CD4-positive, CD25-positive, alpha-beta regulatory T cell (primary cell): ENCODE measurements at regions not wholly inside any gene's neighbourhood (a gene's known extent, or its start where the extent isn't known, plus 50 kb on each side); places are given as distances from the start of the nearest gene placed in this dataset.

Source experiments
- ATAC-seq, 2 donors: fragments of 150-1000 bp; cut with Tn5 transposase; one replicate each; pipeline ENCODE4 v1.10.0; 2021; ENCODE audit warnings: low read depth in 2 of 2, moderate number of reproducible peaks in 2 of 2, moderate library complexity in 1 of 2
- DNase-seq, 3 donors: peaks; one replicate each; pipeline versions ENCODE4 v3.0.0 to v3.0.0-alpha.2; 2012 to 2022; ENCODE audit warnings: mixed read lengths in 1 of 3
- H3K27ac ChIP-seq: one replicate; pipeline ENCODE4 v1.7.0; 2013; ENCODE audit warnings: mild to moderate bottlenecking, low read length; ENCODE audit not compliant: insufficient read depth, poor library complexity, severe bottlenecking
- H3K27me3 ChIP-seq: one replicate; pipeline ENCODE4 v1.7.0; 2013; ENCODE audit warnings: low read length; ENCODE audit not compliant: control insufficient read depth, insufficient read depth
- H3K36me3 ChIP-seq: one replicate; pipeline ENCODE4 v1.7.0; 2013; ENCODE audit warnings: mild to moderate bottlenecking, low read length, moderate library complexity; ENCODE audit not compliant: control insufficient read depth, insufficient read depth
- H3K4me1 ChIP-seq: 2 replicates; pipeline ENCODE4 v1.7.0; 2013; ENCODE audit warnings: mild to moderate bottlenecking, low read length; ENCODE audit not compliant: insufficient read depth, control insufficient read depth, poor library complexity, severe bottlenecking
- H3K4me3 ChIP-seq: one replicate; pipeline ENCODE4 v1.7.0; 2013; ENCODE audit warnings: low read depth, mild to moderate bottlenecking, low read length, moderate library complexity
- H3K9me3 ChIP-seq, 2 experiments: 1 replicate in 1 of 2; 2 replicates in 1 of 2; pipeline ENCODE4 v1.7.0; 2013; ENCODE audit warnings: low read length in 2 of 2, mild to moderate bottlenecking in 1 of 2, moderate library complexity in 1 of 2; ENCODE audit not compliant: control insufficient read depth in 2 of 2
- H3K27ac Mint-ChIP-seq, 3 donors: one replicate each; pipeline ENCODE4 v1.8.0; 2020 to 2022; ENCODE audit warnings: mild to moderate bottlenecking in 3 of 3, mixed read lengths in 3 of 3, moderate library complexity in 2 of 3
- H3K27me3 Mint-ChIP-seq: one replicate; pipeline ENCODE4 v1.8.0; 2022; ENCODE audit warnings: mild to moderate bottlenecking, mixed read lengths
- H3K36me3 Mint-ChIP-seq: one replicate; pipeline ENCODE4 v1.8.0; 2020; ENCODE audit warnings: mixed read lengths
- H3K4me1 Mint-ChIP-seq, 4 donors: one replicate each; pipeline ENCODE4 v1.8.0; 2020 to 2022; ENCODE audit warnings: mixed read lengths in 4 of 4, mild to moderate bottlenecking in 1 of 4
- H3K4me3 Mint-ChIP-seq, 4 donors: one replicate each; pipeline ENCODE4 v1.8.0; 2020 to 2022; ENCODE audit warnings: mild to moderate bottlenecking in 4 of 4, mixed read lengths in 4 of 4, moderate library complexity in 3 of 4
- H3K9me3 Mint-ChIP-seq, 7 donors: one replicate each; pipeline ENCODE4 v1.8.0; 2020 to 2022; ENCODE audit warnings: mixed read lengths in 7 of 7, mild to moderate bottlenecking in 3 of 7, moderate library complexity in 2 of 7

DNA sequence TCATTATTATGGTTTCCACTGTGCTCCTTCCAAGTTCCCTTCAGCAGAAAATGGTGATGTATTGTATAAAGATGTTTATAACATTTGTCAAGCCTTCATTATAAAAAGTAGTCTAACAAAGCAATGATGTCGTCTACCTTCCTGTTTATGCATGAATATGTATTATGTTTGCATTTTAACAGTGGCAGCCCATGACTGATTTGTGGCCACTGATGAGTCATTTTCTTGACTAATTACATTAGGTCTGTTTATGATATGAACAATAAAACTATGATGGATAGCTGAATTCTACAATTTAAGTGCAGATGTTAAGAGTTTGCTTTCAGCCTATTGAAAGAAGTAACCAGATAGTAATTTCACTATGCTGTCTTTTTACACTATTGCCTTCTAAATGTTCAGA is 75.4 kb upstream of the ADAMTS19 start:
- H3K36me3 Mint-ChIP-seq, result no peaks in the 10 kb centered on the region
- peaks cover 0 to 6% (median 3%) of the 10 kb centered on the region in 7 donors for H3K9me3 Mint-ChIP-seq
- no peaks in the 10 kb centered on the region for H3K27me3 Mint-ChIP-seq
- H3K27me3 ChIP-seq, result no peaks in the 10 kb centered on the region
- no peak overlapping the region for H3K27ac Mint-ChIP-seq
- no peaks in the 10 kb centered on the region for H3K9me3 ChIP-seq
- ATAC-seq (no peak), DNase-seq (no peak)
- no peak overlapping the region for H3K27ac ChIP-seq
- no peaks in the 10 kb centered on the region for H3K36me3 ChIP-seq
- no peaks in the 10 kb centered on the region for H3K4me1 Mint-ChIP-seq
- H3K4me3 ChIP-seq, result no peak overlapping the region
- no peak overlapping the region for H3K4me3 Mint-ChIP-seq
- H3K4me1 ChIP-seq, result no peaks in the 10 kb centered on the region

DNA sequence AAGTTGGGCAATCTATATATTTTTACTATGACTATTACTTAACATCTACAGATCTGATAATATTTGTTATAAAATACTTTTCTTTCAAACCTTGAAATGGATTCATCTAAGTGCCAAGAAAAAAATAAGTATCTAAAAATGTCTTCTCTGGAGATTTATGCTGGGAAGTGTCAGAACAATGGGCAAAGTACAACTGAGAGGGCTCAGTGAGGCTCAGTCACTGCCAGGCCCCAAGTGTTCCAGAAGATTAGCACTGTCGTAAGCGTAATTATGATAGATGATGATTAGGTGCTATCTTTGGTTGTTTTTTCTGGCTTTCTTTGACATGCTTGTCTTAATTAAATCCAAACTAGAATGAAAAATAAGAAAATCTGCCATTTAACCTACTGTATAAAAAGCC is 72.2 kb upstream of the ADAMTS19 start:
- no peaks in the 10 kb centered on the region for H3K4me1 Mint-ChIP-seq
- Histone ChIP-seq H3K27me3 (no peaks in the 10 kb centered on the region), H3K9me3 (no peaks in the 10 kb centered on the region), H3K4me3 (no peak overlapping the region), H3K4me1 (no peaks in the 10 kb centered on the region), H3K27ac (no peak overlapping the region), H3K36me3 (no peaks in the 10 kb centered on the region)
- H3K27me3 Mint-ChIP-seq, result no peaks in the 10 kb centered on the region
- peaks cover 0 to 7% (median 3%) of the 10 kb centered on the region in 7 donors for H3K9me3 Mint-ChIP-seq
- ATAC-seq (no peak), DNase-seq (no peak)
- H3K27ac Mint-ChIP-seq, result no peak overlapping the region
- H3K4me3 Mint-ChIP-seq, result no peak overlapping the region
- H3K36me3 Mint-ChIP-seq, result no peaks in the 10 kb centered on the region

DNA sequence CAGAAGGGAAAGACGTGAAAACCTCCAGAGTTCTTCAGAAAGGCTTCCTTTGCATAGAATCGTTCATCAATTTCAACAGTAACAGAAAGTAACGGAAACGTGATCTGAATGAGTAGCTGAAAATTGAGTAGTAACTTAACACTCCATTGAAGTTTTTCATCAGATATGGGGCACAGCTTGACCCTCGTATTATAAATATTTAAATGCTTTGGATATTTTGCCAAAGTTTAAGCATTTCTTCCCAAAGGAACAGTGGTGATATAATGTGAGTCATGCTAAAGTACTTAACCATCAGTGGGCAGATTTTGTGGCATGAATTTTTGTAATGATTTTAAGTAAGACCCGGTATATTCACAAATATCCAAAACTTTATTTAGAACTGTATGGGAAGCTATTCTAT is 67.4 kb upstream of the ADAMTS19 start:
- no peak for DNase-seq
- no peak overlapping the region for H3K4me3 Mint-ChIP-seq

DNA sequence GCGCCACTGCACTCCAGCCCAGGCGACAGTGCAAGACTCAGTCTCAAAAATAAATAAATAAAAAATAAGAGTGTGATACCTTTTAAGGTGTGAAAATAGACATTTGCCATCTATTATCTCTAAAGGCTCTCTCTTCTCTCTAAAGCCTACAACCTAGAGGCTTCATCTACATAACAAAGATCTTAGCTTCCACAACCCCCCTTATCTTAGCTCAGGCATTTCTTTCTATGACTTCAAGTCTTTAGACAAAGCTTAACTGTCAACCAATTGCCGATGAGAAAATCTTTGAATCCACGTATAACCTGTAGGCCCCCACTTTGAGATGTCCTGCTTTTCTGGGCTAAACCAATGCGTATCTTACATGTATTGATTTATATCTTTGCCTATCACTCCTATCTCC is 64.9 kb upstream of the ADAMTS19 start:
- H3K27me3 ChIP-seq, result no peaks in the 10 kb centered on the region
- Mint-ChIP-seq H3K4me3 (no peak overlapping the region), H3K27me3 (no peaks in the 10 kb centered on the region), H3K27ac (no peak overlapping the region), H3K36me3 (no peaks in the 10 kb centered on the region), H3K4me1 (no peaks in the 10 kb centered on the region), H3K9me3 (peaks cover 0 to 13% (median 6%) of the 10 kb centered on the region in 7 donors)
- H3K9me3 ChIP-seq, result no peaks in the 10 kb centered on the region
- H3K4me3 ChIP-seq, result no peak overlapping the region
- no peak overlapping the region for H3K27ac ChIP-seq
- ATAC-seq (no peak), DNase-seq (no peak)
- no peaks in the 10 kb centered on the region for H3K4me1 ChIP-seq
- no peaks in the 10 kb centered on the region for H3K36me3 ChIP-seq

More for the DNA sequence above, 67.4 kb upstream of the ADAMTS19 start:
- no peaks in the 10 kb centered on the region for H3K4me1 Mint-ChIP-seq
- peaks cover 0 to 13% (median 5%) of the 10 kb centered on the region in 7 donors for H3K9me3 Mint-ChIP-seq
- Histone ChIP-seq H3K4me1 (no peaks in the 10 kb centered on the region), H3K36me3 (no peaks in the 10 kb centered on the region), H3K27me3 (no peaks in the 10 kb centered on the region), H3K4me3 (no peak overlapping the region), H3K27ac (no peak overlapping the region), H3K9me3 (no peaks in the 10 kb centered on the region)
- no peak for ATAC-seq
- no peaks in the 10 kb centered on the region for H3K27me3 Mint-ChIP-seq
- H3K36me3 Mint-ChIP-seq, result no peaks in the 10 kb centered on the region
- H3K27ac Mint-ChIP-seq, result no peak overlapping the region

DNA sequence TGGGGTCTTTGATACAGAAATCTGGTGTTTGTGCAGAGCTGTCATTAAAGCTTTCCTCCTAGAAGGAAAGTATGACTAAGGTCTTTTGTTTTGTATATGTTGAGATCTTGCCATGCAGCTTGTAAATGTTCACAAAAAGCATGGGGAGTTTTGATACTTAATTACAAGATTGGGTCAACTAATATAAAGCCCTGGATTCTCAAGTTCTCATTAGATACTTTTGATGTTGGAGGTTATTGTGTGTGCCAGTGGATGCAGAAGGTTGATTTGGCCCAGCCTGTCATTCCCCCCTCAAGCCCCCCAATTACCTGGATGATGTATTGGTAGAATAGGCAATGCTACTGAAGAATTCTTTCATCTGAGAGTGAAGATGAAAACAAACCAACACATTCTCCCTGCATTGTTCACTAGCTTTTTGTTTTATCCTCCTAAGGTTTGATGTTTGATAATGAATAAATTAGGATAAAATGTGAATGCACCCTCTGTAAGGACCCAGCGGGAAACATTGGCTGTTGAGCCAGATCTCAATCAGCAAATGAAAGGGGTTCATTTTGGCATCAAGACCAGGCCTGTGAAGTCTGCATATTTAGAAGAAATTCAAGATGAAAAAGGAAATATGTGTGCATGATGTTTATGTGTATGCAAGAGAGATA is 61.9 kb upstream of the ADAMTS19 start:
- no peak overlapping the region for H3K4me3 ChIP-seq
- DNase-seq, result no peak
- Mint-ChIP-seq H3K27me3 (no peaks in the 10 kb centered on the region), H3K9me3 (peaks cover 0 to 13% (median 5%) of the 10 kb centered on the region in 7 donors), H3K27ac (no peak overlapping the region), H3K4me1 (no peaks in the 10 kb centered on the region), H3K4me3 (no peak overlapping the region), H3K36me3 (no peaks in the 10 kb centered on the region)
- H3K27me3 ChIP-seq, result no peaks in the 10 kb centered on the region
- ATAC-seq, result no peak
- H3K4me1 ChIP-seq, result no peaks in the 10 kb centered on the region
- no peak overlapping the region for H3K27ac ChIP-seq
- H3K36me3 ChIP-seq, result no peaks in the 10 kb centered on the region
- no peaks in the 10 kb centered on the region for H3K9me3 ChIP-seq

DNA sequence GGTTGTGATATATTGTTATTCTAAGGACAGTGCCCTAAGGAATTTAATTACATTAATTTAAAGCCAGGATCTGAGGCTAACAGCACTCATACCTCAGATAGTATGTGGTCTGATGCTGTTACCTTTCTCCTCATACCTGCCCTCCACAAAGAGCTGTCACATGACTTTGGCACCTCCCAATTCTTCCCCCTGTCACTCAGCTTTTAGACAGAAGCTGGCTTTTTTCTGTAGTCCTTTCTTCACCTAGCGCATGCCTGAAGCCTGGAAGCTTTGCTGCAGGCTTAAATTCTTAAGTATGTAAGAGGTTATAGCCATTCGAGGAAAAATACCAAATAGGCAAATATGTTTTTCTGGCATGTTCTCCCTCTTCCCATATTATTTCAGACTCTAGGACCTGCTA is 61.0 kb upstream of the ADAMTS19 start:
- H3K9me3 Mint-ChIP-seq, result peaks cover 0 to 13% (median 5%) of the 10 kb centered on the region in 7 donors
- no peak overlapping the region for H3K27ac Mint-ChIP-seq
- Histone ChIP-seq H3K4me1 (no peaks in the 10 kb centered on the region), H3K4me3 (no peak overlapping the region), H3K27ac (no peak overlapping the region), H3K36me3 (no peaks in the 10 kb centered on the region), H3K9me3 (no peaks in the 10 kb centered on the region), H3K27me3 (no peaks in the 10 kb centered on the region)
- ATAC-seq (no peak), DNase-seq (no peak)
- H3K27me3 Mint-ChIP-seq, result no peaks in the 10 kb centered on the region
- no peaks in the 10 kb centered on the region for H3K36me3 Mint-ChIP-seq
- H3K4me3 Mint-ChIP-seq, result no peak overlapping the region
- no peaks in the 10 kb centered on the region for H3K4me1 Mint-ChIP-seq

DNA sequence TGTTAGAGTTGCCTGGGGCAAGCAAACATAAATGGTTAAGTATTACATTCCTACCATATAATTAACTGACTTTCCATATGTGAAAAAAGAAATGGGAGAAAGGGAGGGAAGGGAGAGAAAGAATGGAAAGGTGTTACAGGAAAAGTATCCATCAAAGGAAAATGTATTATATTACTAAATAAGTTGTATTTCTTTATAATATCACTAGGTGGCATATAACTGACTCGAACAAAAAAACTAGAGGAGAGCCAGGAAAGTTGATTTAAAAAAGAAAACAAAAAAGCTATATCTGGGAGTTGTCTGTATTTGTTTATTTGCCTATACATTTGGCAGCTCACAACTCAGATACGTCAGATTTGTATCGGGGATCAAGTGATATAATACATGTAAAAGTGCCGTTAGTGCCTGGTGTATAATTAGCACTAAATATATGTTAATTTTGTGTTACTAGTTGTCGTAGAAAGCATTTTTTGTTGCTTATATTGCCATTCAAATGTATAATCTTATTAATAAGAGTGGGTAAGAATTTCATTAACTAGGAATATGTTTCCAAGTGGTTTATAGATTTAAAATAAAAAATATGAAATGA is 59.6 kb upstream of the ADAMTS19 start:
- ATAC-seq, result no peak
- H3K27me3 ChIP-seq, result no peaks in the 10 kb centered on the region
- Mint-ChIP-seq H3K4me3 (no peak overlapping the region), H3K4me1 (no peaks in the 10 kb centered on the region), H3K36me3 (no peaks in the 10 kb centered on the region), H3K9me3 (peaks cover 0 to 13% (median 4%) of the 10 kb centered on the region in 7 donors), H3K27me3 (no peaks in the 10 kb centered on the region), H3K27ac (no peak overlapping the region)
- no peaks in the 10 kb centered on the region for H3K9me3 ChIP-seq
- no peak overlapping the region for H3K4me3 ChIP-seq
- H3K36me3 ChIP-seq, result no peaks in the 10 kb centered on the region
- no peak for DNase-seq
- H3K27ac ChIP-seq, result no peak overlapping the region
- H3K4me1 ChIP-seq, result no peaks in the 10 kb centered on the region

DNA sequence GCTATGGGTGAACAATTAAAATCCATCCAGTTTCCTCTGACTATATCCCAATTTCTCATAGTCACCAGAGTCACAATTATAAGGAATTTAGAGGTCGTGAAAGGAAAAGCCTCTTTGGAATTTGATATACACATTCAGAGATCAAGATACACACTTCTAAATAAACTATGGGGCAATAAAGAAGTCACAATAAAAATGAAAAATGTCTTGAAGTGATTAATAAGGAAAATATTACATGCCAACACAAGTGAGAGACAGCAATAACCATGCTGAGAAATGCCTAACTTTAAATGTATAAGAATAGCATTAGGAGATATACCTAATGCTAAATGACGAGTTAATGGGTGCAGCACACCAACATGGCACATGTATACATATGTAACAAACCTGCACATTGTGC is 54.9 kb upstream of the ADAMTS19 start:
- Histone ChIP-seq H3K27me3 (no peaks in the 10 kb centered on the region), H3K9me3 (no peaks in the 10 kb centered on the region), H3K4me1 (no peaks in the 10 kb centered on the region), H3K36me3 (no peaks in the 10 kb centered on the region), H3K27ac (no peak overlapping the region), H3K4me3 (no peak overlapping the region)
- H3K4me3 Mint-ChIP-seq, result no peak overlapping the region
- ATAC-seq (no peak), DNase-seq (no peak)
- no peaks in the 10 kb centered on the region for H3K4me1 Mint-ChIP-seq
- no peaks in the 10 kb centered on the region for H3K27me3 Mint-ChIP-seq
- peaks cover 0 to 1% (median 0%) of the 10 kb centered on the region in 7 donors for H3K9me3 Mint-ChIP-seq
- H3K27ac Mint-ChIP-seq, result peak overlapping the region in 1 of 3 donors; percentile 44
- no peaks in the 10 kb centered on the region for H3K36me3 Mint-ChIP-seq
